ENCODE measurements at regions not wholly inside any gene's neighbourhood (a gene's known extent, or its start where the extent isn't known, plus 50 kb on each side); places are given as distances from the start of the nearest gene placed in this dataset.

DNA sequence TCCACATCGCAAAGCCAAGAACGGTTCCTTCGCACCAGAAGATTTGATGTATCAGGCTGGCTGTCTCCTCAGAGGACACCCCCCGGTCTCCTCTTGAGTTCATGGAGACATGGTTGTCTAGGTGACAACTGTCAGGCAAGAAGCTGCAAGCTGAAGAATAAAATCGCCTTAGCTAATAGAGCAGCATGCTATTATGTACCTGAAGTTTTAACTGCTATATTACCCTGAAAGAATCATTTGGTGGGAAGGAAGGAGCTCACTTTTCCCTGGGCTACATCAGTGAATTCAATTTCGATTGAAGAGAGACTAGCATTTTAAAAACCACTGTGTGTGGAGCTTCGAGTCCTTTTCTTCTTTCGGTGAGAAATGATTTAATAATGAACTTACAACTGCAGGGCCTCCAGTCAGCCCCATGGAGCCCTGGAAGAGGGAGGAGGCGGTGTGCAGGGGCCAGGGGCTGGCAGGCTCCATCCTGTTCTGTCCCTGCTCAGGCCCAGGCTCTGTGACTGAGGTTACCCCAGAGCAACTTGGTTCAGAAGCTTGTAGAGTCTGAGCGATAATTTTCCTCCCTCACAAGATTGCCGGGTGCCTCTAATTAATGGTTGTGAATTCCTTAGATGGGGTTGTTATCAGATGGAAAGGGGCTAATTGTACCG, 191.3 kb downstream of the MID1IP1 start:
- no peak for DNase-seq

- DNase-seq, result no peak
These were observed 192.2 kb downstream of the MID1IP1 start for GRCh38 chrX:38993500-38993899.

GRCh38 chrX:38999099-38999498, 197.8 kb downstream of the MID1IP1 start:
- no peak for DNase-seq

- DNase-seq, result no peak
These were observed 198.9 kb downstream of the MID1IP1 start for GRCh38 chrX:38999967-39000745.

- DNase-seq, result no peak
These were observed 199.5 kb downstream of the MID1IP1 start for GRCh38 chrX:39000802-39001201.

- no peak for DNase-seq
These were observed 201.2 kb downstream of the MID1IP1 start for GRCh38 chrX:39002466-39002865.

DNA sequence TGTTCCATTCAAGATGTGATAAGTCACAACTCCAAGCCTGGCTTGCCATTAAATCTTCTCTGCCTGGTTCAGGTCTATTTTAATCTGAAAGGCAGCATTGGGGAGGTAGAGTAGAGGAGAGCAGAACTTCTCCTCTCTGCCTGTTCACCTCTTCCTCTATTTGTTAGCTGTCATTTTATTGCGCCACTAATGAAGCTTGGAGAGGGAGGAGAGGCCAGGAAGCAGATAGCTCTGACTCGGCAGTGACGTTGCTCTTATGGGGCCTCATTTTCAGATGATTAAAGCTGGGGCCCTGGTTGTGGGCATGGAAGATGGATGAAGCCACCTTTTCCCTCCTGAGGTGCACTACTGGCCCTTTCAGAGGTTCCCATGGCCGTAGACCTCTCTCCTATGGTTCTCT, 207.3 kb downstream of the MID1IP1 start:
- no peak for DNase-seq

DNA sequence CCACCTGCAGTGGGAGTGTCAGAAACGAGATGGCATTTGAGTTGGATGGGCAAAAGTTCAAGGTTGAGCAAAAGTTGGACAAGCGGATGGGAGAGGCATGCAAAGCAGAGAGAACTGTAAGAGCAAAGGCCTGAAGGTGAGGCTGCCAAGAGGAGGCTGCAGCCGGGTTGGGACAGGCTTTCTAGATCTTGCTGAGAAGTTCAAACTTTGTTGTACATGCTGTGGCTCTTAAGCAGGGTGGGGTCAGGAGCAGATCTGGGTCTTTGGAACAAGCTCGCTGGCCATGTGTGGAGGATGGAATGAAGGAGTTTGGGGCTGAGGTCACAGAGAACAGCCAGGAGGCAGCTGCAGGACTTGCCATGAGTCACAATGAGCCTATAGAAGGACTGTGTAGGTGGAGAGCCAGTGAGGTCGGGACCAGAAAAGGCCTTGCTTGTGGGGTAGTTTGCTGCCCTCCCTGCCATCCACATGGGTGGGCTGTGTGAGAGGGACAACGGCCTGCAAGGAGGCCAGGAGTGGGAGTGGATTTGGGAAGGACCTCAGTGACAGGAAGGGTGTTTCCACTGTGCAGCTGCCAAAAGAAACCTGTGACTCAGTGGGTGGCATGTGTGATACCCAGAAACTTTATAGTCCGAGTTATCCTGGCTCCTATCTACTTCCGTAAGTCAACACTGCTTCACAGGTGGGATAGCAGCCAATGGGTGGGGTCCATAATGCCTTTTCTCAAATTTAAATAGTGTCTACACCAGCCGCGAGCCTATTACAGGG, 210.4 kb downstream of the MID1IP1 start:
- no peak for DNase-seq

DNA sequence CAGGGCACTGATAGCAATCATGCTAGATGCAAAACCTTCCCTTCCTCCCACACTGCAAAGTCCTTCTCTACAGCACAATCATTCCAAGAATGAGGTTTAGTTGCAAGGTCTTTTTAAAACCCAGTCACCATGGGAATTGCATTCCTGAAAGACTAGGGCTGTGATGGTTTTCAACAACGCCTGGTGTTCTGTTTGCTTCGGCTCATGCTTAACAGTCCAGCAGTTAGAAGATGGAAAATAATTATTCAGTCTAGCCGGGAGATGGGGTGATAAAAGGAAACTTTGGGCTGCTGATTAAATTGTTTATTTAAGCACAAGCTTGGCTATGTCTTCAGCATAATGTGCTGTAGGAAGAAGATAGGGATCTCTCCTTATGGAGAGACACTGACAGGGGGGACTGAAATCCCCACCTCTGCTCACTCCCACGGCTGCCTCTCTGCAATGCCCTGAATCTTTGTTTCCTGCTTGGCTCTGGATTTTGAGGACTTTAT, 211.4 kb downstream of the MID1IP1 start:
- no peak for DNase-seq

DNA sequence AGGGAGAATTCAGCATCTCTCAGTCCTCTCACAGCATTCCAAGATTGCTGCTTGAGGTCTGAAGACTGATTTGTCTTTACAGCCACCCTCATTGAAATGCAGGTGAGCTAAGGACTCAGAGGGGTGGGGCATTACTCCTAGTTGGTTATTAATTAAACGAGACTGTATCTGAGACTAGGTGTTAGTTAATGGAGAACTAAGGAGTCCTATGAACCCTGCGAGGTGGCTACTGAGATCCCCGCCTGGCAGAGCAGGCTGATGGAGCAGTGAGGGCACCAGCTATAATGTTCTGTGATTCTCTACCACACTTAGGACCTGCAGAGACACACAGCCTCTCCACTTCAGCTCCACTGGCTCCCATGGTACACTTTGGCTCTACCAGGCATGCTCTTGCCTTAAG, 215.3 kb downstream of the MID1IP1 start:
- no peak for DNase-seq

- DNase-seq, result no peak
These were observed 215.8 kb downstream of the MID1IP1 start for GRCh38 chrX:39017077-39017476.

- DNase-seq, result no peak
These were observed 216.5 kb downstream of the MID1IP1 start for GRCh38 chrX:39017716-39018115.

GRCh38 chrX:39018541-39018940, 217.3 kb downstream of the MID1IP1 start:
- DNase-seq, result no peak

DNA sequence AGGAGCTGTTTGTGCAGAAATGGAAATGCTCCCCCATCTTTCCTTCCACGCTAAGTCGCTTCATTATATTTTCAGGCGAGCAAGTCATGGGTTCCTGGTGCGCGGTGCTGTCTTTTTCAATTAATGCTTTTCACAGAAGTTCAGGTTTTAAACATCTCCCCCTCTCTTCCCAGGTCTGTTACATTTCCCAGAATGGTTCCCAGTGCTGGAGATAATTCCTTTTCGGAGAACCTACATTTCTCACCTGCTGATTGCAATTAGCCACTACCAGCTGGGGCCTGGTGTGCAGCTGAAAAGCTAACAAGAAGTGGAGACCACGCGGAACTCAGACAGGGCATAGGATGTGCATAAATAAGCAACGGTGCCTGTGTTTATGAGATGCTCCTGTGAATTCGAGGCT, 217.8 kb downstream of the MID1IP1 start:
- DNase-seq, result no peak

- no peak for DNase-seq
These were observed 218.9 kb downstream of the MID1IP1 start for GRCh38 chrX:39020051-39020669.

DNA sequence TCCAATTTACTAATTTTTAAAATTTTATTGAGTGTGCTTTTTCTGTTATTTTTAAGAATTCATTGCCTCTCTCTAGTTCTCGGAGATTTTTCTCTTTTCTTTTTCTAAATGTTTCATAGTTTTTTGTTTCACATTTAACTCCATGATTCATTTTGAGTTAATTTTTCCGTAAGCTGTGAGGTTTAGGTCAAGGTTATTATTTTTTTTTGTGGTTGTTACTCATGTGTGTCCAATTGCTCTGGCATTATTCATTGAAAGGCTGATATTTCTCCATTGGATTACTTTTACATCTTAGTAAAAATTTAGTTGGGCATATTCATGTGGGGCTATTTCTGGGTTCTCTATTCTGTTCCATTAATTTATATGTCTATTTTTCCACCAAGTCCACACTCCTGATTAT, 220.8 kb downstream of the MID1IP1 start:
- DNase-seq, result no peak

- no peak for DNase-seq
These were observed 228.0 kb downstream of the MID1IP1 start for GRCh38 chrX:39029221-39029620.

DNA sequence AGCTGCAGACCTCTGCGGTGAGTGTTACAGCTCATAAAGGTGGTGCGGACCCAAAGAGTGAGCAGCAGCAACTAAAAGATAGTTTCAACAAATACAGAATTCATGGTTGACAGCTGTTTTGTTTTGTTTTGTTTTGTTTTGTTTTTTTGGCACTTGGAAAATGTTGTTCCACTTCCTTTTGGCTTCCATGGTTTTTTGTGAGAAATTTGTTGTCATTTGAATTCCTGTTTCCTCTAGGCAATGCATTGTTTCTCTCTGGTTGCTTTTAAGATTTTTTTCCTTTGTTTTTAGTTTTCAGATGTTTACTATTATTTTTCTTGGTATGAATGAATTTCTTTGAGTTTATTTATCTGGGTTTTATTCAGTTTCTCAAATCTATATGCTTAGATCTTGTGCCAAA, 229.4 kb downstream of the MID1IP1 start:
- no peak for DNase-seq

GRCh38 chrX:39039890-39040289, 238.6 kb downstream of the MID1IP1 start:
- no peak for DNase-seq

- DNase-seq, result no peak
These were observed 242.7 kb downstream of the MID1IP1 start for GRCh38 chrX:39043838-39044550.

GRCh38 chrX:39047174-39047573, 245.9 kb downstream of the MID1IP1 start:
- no peak for DNase-seq

DNA sequence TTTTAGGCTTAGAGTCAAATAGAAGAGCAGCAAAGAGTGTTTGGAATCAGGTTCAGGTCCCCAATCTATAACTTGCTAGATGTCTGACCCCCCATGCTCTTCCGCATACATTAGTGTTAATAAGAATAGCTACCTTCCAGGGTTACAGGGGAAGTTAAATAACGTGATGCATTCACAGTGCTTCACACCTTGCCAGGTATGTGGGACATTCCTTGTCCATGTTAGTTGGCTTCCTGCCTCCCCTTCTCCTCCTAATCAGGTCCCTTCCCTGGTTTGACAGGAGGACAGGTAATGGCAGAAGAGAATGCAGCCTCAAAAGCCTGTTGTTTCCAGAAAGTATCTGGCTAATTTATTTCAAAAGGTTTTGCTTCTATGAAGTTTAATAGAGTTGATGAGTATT, 248.7 kb downstream of the MID1IP1 start:
- DNase-seq, result no peak

GRCh38 chrX:39050427-39050826, 249.2 kb downstream of the MID1IP1 start:
- no peak for DNase-seq
